ENCODE measurements at regions not wholly inside any gene's neighbourhood (a gene's known extent, or its start where the extent isn't known, plus 50 kb on each side); places are given as distances from the start of the nearest gene placed in this dataset.

- peak; percentile 65 for ATAC-seq (ENCODE audit: insufficient read depth, low FRiP score)
- H3K9me3 ChIP-seq (ENCODE audit: control insufficient read depth in 4 of 4, insufficient read depth in 3 of 4, low read length in 3 of 4) = no peaks in the 10 kb centered on the region
- 80 to 82% methylated on average over 3 of the region's 3 CpGs for WGBS, 2 donors
Measured at GRCh38 chr1:117284399-117285215, 73.9 kb upstream of the VTCN1 start.

GRCh38 chr1:117278531-117278930 lies 67.8 kb upstream of the VTCN1 start:
- Histone ChIP-seq H3K9me3 (ENCODE audit: control insufficient read depth in 4 of 4, insufficient read depth in 3 of 4, low read length in 3 of 4) (no peaks in the 10 kb centered on the region), H3K9ac (ENCODE audit: insufficient read depth in 1 of 2, low read length in 2 of 2) (no peak overlapping the region), H3K4me1 (ENCODE audit: control insufficient read depth in 5 of 5, insufficient read depth in 5 of 5, low read length in 5 of 5) (peaks cover 0 to 5% (median 0%) of the 10 kb centered on the region in 5 donors), H3K36me3 (ENCODE audit: control insufficient read depth in 4 of 4, insufficient read depth in 4 of 4, low read length in 4 of 4) (no peaks in the 10 kb centered on the region), H3K27ac (ENCODE audit: low read depth in 1 of 2, low read length in 1 of 2) (no peak overlapping the region), H3K27me3 (ENCODE audit: control insufficient read depth in 3 of 3, insufficient read depth in 3 of 3, low read length in 2 of 3) (no peaks in the 10 kb centered on the region), H3K4me3 (no peak overlapping the region)
- DNase-seq = no peak
- no peak for TF ChIP-seq CTCF (IDR thresholded peaks at IDR 0.05; ENCODE audit: control extremely low read depth, extremely low read depth)
- no peak for ATAC-seq (ENCODE audit: insufficient read depth, low FRiP score)
- WGBS, 2 donors = 74 to 78% methylated on average over 5 of the region's 5 CpGs

More at GRCh38 chr1:117284399-117285215, 73.9 kb upstream of the VTCN1 start:
- no peaks in the 10 kb centered on the region for H3K27me3 ChIP-seq (ENCODE audit: control insufficient read depth in 3 of 3, insufficient read depth in 3 of 3, low read length in 2 of 3)
- peak; percentile 28 for TF ChIP-seq CTCF (IDR thresholded peaks at IDR 0.05; ENCODE audit: control extremely low read depth, extremely low read depth)
- H3K36me3 ChIP-seq (ENCODE audit: control insufficient read depth in 4 of 4, insufficient read depth in 4 of 4, low read length in 4 of 4) = no peaks in the 10 kb centered on the region
- H3K9ac ChIP-seq (ENCODE audit: insufficient read depth in 1 of 2, low read length in 2 of 2) = no peak overlapping the region
- DNase-seq = peak; percentile 28 to 87 (median 76)
- no peak overlapping the region for H3K27ac ChIP-seq (ENCODE audit: low read depth in 1 of 2, low read length in 1 of 2)
- no peak overlapping the region for H3K4me3 ChIP-seq
- no peaks in the 10 kb centered on the region for H3K4me1 ChIP-seq (ENCODE audit: control insufficient read depth in 5 of 5, insufficient read depth in 5 of 5, low read length in 5 of 5)

- 63 to 73% methylated on average over 2 of the region's 2 CpGs for WGBS, 2 donors
- TF ChIP-seq CTCF (IDR thresholded peaks at IDR 0.05; ENCODE audit: control extremely low read depth, extremely low read depth) = no peak
- Histone ChIP-seq H3K27ac (ENCODE audit: low read depth in 1 of 2, low read length in 1 of 2) (no peak overlapping the region), H3K9ac (ENCODE audit: insufficient read depth in 1 of 2, low read length in 2 of 2) (no peak overlapping the region), H3K36me3 (ENCODE audit: control insufficient read depth in 4 of 4, insufficient read depth in 4 of 4, low read length in 4 of 4) (no peaks in the 10 kb centered on the region), H3K4me3 (no peak overlapping the region), H3K9me3 (ENCODE audit: control insufficient read depth in 4 of 4, insufficient read depth in 3 of 4, low read length in 3 of 4) (peaks cover 0 to 4% (median 0%) of the 10 kb centered on the region in 4 donors), H3K27me3 (ENCODE audit: control insufficient read depth in 3 of 3, insufficient read depth in 3 of 3, low read length in 2 of 3) (no peaks in the 10 kb centered on the region), H3K4me1 (ENCODE audit: control insufficient read depth in 5 of 5, insufficient read depth in 5 of 5, low read length in 5 of 5) (peaks cover 0 to 5% (median 0%) of the 10 kb centered on the region in 5 donors)
- DNase-seq (no peak), ATAC-seq (ENCODE audit: insufficient read depth, low FRiP score) (no peak)
Measured at GRCh38 chr1:117275055-117275454, 64.3 kb upstream of the VTCN1 start.
